DND-41 (cell line): ENCODE measurements at regions not wholly inside any gene's neighbourhood (a gene's known extent, or its start where the extent isn't known, plus 50 kb on each side); places are given as distances from the start of the nearest gene placed in this dataset.

Experiments
- EZH2 ChIP-seq: IDR thresholded peaks from 3 replicates; pipeline ENCODE4 v1.6.1; 2012; ENCODE audit warnings: borderline replicate concordance, low read depth, mild to moderate bottlenecking, moderate library complexity, low read length, inconsistent platforms; ENCODE audit not compliant: severe bottlenecking
- TF ChIP-seq, protein P1 (sequence below): IDR thresholded peaks from 2 replicates; pipeline ENCODE4 v1.5.1; 2012; ENCODE audit warnings: borderline replicate concordance, low read length, moderate library complexity, mild to moderate bottlenecking; ENCODE audit not compliant: poor library complexity, severe bottlenecking; ENCODE audit errors: extremely low read depth

DNA sequence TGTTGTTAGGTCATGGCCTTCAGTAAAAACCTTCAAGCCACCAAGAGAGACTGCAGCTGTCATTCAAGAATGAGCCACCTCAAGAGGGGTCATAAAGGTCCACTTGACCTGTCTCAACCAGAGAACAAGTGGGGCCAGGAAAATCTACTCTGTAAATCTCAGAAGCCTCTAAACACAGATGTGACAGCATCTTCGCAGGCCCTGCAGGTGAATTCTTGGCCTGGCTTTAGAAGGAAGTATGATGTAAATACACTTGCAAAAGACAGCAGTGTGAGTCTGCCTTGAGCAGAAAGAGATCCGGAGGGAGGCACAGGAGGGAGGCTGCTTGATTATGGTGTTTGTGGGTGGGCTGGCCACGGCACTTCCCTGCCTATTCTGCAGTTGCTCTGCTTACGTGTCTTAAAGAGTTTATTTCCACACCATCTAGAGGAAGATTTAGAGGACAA is 1082.9 kb downstream of the UQCRFS1 start:
- TF ChIP-seq EZH2 = no peak
- TF ChIP-seq, protein P1, sequence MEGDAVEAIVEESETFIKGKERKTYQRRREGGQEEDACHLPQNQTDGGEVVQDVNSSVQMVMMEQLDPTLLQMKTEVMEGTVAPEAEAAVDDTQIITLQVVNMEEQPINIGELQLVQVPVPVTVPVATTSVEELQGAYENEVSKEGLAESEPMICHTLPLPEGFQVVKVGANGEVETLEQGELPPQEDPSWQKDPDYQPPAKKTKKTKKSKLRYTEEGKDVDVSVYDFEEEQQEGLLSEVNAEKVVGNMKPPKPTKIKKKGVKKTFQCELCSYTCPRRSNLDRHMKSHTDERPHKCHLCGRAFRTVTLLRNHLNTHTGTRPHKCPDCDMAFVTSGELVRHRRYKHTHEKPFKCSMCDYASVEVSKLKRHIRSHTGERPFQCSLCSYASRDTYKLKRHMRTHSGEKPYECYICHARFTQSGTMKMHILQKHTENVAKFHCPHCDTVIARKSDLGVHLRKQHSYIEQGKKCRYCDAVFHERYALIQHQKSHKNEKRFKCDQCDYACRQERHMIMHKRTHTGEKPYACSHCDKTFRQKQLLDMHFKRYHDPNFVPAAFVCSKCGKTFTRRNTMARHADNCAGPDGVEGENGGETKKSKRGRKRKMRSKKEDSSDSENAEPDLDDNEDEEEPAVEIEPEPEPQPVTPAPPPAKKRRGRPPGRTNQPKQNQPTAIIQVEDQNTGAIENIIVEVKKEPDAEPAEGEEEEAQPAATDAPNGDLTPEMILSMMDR = no peak
